ENCODE measurements at regions not wholly inside any gene's neighbourhood (a gene's known extent, or its start where the extent isn't known, plus 50 kb on each side); places are given as distances from the start of the nearest gene placed in this dataset.

GRCh38 chr1:208851366-208851765 lies 607.2 kb upstream of the PLXNA2 start:
- no peak for DNase-seq (ENCODE audit: low spot score)

GRCh38 chr1:208852911-208853310 lies 608.7 kb upstream of the PLXNA2 start:
- no peak for DNase-seq (ENCODE audit: low spot score)

GRCh38 chr1:208855403-208855802 lies 611.2 kb upstream of the PLXNA2 start:
- no peak for DNase-seq (ENCODE audit: low spot score)

- DNase-seq (ENCODE audit: low spot score) = no peak
Measured at GRCh38 chr1:208857465-208857864, 613.3 kb upstream of the PLXNA2 start.

GRCh38 chr1:208858738-208859137 lies 614.6 kb upstream of the PLXNA2 start:
- DNase-seq (ENCODE audit: low spot score) = no peak

GRCh38 chr1:208864366-208864965 lies 620.3 kb upstream of the PLXNA2 start:
- DNase-seq (ENCODE audit: low spot score) = no peak

- no peak for DNase-seq (ENCODE audit: low spot score)
Measured at GRCh38 chr1:208866386-208866955, 622.3 kb upstream of the PLXNA2 start.

GRCh38 chr1:208868554-208868953 lies 624.4 kb upstream of the PLXNA2 start:
- no peak for DNase-seq (ENCODE audit: low spot score)

GRCh38 chr1:208874915-208875314 lies 630.7 kb upstream of the PLXNA2 start:
- no peak for DNase-seq (ENCODE audit: low spot score)

GRCh38 chr1:208879022-208879421 lies 634.8 kb upstream of the PLXNA2 start:
- DNase-seq (ENCODE audit: low spot score) = no peak

- DNase-seq (ENCODE audit: low spot score) = no peak
Measured at GRCh38 chr1:208880433-208881100, 636.4 kb upstream of the PLXNA2 start.

GRCh38 chr1:208885060-208885459 lies 640.9 kb upstream of the PLXNA2 start:
- no peak for DNase-seq (ENCODE audit: low spot score)

GRCh38 chr1:208885650-208886049 lies 641.5 kb upstream of the PLXNA2 start:
- no peak for DNase-seq (ENCODE audit: low spot score)

GRCh38 chr1:208888376-208888775 lies 644.2 kb upstream of the PLXNA2 start:
- DNase-seq (ENCODE audit: low spot score) = no peak

GRCh38 chr1:208892147-208892546 lies 648.0 kb upstream of the PLXNA2 start:
- DNase-seq (ENCODE audit: low spot score) = no peak

GRCh38 chr1:208893251-208893650 lies 649.1 kb upstream of the PLXNA2 start:
- no peak for DNase-seq (ENCODE audit: low spot score)

- no peak for DNase-seq (ENCODE audit: low spot score)
Measured at GRCh38 chr1:208895181-208895580, 651.0 kb upstream of the PLXNA2 start.

GRCh38 chr1:208895820-208896219 lies 651.6 kb upstream of the PLXNA2 start:
- no peak for DNase-seq (ENCODE audit: low spot score)

- no peak for DNase-seq (ENCODE audit: low spot score)
Measured at GRCh38 chr1:208896768-208897167, 652.6 kb upstream of the PLXNA2 start.

- DNase-seq (ENCODE audit: low spot score) = no peak
Measured at GRCh38 chr1:208899438-208899837, 655.3 kb upstream of the PLXNA2 start.

- no peak for DNase-seq (ENCODE audit: low spot score)
Measured at GRCh38 chr1:208903251-208903905, 659.2 kb upstream of the PLXNA2 start.

- no peak for DNase-seq (ENCODE audit: low spot score)
Measured at GRCh38 chr1:208907790-208908189, 663.6 kb upstream of the PLXNA2 start.

Data from COLO829 (cell line).